Pulmonary artery endothelial cell (primary cell): ENCODE measurements at regions not wholly inside any gene's neighbourhood (a gene's known extent, or its start where the extent isn't known, plus 50 kb on each side); places are given as distances from the start of the nearest gene placed in this dataset.

Experiments
- DNase-seq: peaks from one replicate; pipeline ENCODE4 v3.0.0-alpha.2; 2011; ENCODE audit warnings: low read depth, low spot score

DNA sequence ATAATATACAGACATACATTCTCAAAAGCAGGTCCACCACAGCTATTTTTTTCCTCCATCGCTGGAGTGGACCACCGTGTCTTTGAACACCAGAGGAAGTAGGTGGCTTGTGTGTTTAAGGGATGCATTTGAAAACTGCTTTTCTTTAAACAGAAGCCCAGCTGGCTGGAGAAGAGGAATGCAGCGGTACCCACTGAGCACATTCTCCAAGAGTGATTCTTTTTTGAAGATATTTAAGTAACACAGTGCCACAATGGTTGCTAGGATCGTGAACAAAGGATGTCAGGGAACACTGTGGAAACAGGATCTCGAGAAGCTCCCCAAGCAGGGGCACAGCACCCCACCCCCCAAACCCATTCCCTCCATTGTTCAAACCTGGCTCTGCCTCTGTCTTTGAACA is 286.6 kb upstream of the PWP1 start:
- DNase-seq, result no peak

GRCh38 chr12:107400686-107401447 is 284.7 kb upstream of the PWP1 start:
- no peak for DNase-seq

DNA sequence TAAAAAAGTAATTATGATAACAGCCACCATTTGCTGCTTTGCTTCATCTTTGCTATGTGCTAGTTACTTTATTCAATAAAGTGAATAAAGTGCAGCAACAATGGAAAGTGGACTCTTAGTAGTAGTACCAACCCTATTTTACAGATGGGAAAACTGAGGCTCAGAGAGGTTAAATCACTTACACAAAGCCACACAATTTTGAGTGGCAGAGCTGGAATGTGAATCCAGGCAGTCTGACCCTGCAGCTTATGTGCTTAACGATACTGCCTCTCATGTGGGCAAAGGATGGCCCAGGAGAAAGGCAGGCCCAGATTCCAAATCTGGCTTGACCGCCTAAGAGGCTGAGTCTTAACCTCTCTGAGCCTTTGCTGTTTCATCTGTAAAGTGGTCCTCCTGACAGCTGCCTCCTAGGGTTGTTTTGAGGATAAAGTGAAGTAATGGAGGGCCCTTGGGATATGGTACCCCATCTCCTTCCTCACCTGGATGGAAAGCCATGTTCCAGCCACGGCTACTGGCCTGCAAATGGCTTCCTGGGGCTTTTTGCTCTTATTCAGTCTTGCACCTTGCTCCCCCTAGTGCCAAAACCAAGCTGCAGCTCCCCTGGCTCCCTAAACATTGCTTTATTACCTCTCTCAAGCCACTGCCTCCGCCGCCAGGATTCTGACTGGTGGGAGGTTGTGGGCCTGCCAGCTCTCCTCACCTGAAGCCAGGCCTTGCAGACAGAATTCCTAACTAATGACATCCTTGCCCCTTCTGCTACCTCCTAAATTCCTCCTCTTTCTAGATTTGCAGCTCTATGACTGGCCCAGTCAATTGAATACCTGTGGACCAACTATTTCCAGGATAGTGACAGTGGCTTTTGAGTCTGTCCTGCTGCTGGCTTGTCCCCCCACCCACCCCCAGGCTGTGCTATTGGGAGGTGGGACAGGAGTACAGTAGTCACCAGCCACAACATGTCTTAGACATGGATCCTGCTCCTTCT is 283.3 kb upstream of the PWP1 start:
- no peak for DNase-seq

DNA sequence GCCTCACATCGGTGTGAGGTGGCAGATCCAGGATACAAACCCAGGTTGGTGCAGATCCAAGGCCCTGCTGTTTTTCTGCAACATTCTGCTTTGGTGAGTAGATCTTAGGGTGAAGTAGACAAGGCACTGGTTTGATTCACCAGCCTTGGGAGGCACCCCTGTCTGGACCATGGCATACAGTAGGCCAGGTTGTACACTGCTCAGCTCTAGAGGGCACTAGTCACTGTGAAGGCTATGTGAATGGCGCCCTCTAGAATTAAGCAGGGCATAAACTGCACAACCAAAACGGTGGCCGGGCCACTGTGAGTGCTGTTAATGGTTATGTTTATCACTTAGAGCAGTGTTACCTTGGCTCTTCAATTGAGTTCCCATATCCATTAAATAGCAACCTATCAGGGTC is 280.6 kb upstream of the PWP1 start:
- no peak for DNase-seq

DNA sequence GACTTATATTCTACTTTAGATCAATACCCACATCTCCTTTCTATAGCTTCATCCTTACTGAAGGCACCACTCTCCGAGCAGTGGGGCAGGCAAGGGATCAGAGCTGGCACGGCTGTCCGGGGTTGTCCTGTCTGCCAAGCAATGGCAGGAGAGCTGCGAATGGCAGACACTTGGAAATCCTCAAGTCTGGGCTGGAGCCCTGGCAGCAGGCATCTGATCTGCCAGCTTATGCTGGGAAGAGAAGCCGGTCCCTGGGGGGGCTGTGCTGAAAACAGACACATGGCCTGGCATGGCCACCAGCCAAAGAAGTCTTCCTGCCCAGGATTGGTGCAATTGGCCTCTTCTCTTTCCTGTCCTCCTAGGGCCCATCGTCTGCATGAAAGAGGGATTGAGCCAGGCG is 280.2 kb upstream of the PWP1 start:
- DNase-seq, result no peak

DNA sequence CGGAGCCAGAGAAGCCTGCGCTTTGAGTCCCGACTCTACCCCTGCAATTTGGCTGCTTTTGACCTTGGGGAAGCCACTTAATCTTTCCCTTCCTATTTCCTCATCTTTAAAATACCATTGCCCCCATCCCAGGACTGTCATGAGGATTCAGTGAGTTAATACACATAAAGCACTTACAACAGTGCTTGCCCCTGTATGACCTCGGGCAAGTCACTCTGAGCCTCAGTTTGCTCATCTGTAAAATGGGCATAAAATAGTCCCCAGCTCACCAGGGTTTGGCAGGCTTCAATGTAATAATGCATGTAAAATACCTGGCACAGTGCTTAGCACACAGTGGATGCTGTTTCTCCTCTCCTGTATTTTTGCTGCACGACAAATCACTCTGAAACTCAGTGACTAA is 278.7 kb upstream of the PWP1 start:
- DNase-seq, result no peak

- DNase-seq, result no peak
Measured at GRCh38 chr12:107411792-107412535, 273.6 kb upstream of the PWP1 start.

DNA sequence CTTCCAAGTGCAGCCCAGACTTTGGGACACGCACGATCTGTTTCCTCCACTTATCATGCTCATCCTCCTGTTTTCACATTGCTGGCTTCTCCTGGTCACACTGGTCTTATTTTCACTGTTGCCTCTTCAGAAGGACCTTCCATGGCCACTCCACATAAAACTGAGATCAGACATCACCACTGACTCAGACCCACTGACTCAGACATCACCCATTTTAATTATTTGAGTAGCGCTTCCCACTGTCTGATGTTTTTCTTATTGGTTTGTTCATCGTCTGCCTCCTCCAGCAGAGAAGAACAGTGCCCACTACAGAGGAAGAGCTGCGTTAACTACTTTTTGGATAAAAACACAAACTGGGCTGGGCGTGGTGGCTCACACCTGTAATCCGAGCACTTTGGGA is 270.5 kb upstream of the PWP1 start:
- DNase-seq, result no peak

DNA sequence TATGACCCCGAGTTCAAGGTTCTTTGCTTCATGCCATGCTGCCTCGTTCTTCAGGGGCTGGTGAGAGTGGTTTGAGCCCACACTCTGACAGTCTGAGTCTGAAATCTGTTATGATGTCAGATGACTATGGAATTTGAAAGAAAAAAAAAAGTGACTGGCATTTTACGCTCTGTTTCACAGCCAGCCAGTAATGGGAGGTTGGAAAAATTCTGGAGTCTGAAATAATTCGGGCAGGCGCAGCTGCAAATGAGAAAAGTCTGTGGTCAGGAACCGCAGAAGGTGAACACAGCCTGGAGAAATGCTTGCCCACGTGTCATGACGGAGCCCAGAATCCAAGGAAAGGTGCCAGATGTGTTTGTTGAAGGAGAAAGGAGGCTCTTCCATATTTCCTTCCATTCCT is 269.8 kb upstream of the PWP1 start:
- DNase-seq, result no peak

DNA sequence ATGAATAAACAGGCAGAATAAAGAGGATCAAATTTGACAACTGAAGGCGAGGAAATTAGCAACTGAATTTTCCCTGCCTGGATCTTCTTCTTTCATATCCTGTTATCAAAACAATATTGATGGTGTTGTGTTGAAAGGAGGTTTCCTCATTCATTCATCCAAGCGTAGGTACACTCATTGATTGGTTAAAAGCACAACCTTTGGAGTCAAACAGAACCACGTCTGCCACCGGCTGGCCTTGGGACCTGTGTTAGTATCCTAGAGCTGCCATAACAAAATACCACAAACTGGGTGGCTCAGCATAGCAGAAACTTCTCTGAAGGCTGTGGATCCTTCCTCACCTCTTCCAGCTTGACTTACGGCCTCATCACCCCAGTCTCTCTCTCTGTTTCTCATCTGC is 268.6 kb upstream of the PWP1 start:
- DNase-seq, result no peak

- DNase-seq, result no peak
Measured at GRCh38 chr12:107418981-107419380, 266.6 kb upstream of the PWP1 start.

DNA sequence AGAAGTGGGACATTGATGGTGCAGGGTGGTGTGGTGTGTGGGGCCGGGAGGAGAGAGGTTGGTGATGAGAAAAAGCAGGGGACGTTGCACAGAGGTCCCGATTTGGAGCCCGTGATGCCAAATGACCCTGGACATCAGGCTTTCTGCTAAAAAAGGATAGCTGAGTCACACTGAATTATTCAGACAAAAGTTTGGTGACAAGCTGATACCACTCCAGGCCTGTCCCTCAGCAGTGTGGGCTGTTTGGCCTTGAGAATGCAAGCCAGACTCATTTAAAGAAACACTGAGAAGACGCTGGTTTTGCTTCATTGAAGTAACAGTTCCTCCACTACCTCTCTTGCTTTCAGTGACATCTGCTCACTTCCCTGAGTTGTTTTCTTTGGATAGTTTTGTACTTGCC is 262.1 kb upstream of the PWP1 start:
- no peak for DNase-seq

DNA sequence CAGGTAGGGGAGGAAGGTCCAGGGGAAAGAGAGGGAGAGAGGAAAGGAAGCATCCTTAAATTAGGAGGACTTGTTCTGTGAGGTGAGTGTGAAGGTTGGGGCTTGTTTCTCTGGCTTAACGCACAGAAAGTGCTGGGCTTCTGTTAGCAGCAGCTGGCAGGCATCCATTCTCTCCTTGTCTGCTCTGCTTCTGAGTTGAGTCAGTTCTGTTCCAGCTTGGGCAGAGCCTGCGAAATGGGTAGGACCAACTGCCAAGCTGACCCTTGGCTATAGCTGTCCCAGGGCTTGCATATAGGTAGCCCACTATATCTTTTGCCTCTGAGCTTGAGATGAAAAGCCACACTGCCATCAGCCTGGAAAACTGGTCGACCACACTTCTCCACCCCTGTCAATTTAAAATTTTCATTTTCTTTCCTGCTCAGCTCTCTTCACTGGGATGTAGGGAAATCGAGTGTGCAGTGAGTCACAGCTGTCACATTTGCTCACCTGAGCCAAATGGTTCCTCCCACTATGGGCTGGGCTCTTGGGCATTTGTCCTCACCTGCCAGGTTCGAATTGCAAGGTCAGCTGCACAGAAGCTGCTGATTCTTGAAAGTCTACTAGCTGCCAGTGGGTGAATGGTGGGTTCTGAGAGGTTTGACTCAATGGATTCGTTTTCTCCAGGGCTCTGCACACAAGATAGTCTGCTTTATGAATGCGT is 256.4 kb upstream of the PWP1 start:
- DNase-seq, result no peak

DNA sequence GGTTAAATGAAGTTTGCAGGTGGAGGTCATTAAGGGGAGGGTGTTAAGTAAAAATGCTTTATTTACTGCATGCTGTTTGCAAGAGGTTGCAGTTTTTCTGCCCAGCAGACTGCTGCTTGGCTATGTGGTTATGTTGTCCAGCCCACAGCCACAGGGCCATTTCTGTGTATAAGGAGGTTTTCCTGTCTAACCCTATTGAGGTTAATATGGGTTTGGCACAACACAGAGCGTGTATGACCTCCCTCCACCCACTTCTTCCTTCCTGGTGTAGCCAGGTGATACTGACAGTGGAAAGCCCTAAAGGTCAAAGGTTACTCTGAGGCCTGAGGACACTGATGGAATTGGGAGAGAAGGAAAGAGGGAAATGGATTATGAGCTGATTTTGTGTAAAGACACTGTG is 253.7 kb upstream of the PWP1 start:
- no peak for DNase-seq

DNA sequence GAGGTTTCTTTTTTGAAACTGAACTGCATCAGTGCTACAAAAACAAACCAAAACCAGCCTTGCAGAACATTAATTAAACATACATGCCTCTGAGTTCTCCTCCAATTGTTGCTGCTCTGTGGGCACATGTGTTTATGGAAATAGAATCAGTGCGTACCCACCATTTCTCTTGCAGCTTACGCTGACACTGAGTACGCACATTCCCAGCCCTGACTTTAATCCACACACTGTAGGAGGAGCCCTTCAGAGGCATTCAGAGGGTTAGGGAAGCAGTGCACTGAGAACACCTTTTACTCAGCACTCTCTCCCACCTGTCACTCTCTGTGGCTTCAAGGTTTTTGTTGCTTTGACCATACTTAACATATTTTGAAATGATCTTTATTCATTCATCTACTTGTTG is 250.5 kb upstream of the PWP1 start:
- DNase-seq, result no peak

- no peak for DNase-seq
Measured at GRCh38 chr12:107435520-107435919, 250.1 kb upstream of the PWP1 start.

DNA sequence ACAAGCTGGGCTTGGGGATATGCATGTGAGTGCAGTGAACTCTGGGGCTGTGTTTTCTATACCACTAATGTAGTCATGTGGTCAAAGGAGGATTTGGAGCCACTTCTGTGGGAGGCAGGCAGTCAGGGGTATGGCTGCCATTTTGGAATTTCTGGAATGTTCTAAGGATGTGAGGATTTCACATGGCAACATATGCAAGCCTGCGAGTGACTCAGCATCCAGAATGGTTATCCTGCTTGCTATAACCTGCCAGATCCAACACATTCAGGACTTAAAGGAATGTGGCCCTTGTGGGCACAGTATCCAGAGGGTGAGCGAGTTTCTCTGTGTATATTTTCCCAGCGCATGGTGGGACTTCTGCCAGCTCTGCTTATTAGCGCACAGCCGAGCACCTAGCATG is 249.2 kb upstream of the PWP1 start:
- no peak for DNase-seq

DNA sequence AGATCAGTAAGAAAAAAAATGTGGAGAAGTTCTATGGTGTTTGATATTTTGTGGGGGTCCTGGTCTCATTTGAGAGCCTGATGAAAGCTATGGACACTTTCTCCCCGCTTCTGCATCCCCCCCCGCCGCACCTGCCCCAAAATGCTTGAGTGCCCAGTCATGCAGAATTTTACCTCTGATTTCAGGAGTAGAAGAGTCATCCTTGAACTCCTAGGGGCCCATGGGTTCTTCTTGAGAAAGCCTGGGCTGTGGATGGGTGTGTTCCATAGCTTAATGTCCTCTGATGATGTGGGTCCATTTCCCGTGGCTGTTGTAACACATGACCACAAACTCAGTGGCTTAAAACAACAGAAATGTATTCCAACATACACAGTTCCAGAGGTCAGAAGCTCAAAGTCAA is 248.8 kb upstream of the PWP1 start:
- no peak for DNase-seq

GRCh38 chr12:107437954-107438353 is 247.6 kb upstream of the PWP1 start:
- DNase-seq, result no peak

DNA sequence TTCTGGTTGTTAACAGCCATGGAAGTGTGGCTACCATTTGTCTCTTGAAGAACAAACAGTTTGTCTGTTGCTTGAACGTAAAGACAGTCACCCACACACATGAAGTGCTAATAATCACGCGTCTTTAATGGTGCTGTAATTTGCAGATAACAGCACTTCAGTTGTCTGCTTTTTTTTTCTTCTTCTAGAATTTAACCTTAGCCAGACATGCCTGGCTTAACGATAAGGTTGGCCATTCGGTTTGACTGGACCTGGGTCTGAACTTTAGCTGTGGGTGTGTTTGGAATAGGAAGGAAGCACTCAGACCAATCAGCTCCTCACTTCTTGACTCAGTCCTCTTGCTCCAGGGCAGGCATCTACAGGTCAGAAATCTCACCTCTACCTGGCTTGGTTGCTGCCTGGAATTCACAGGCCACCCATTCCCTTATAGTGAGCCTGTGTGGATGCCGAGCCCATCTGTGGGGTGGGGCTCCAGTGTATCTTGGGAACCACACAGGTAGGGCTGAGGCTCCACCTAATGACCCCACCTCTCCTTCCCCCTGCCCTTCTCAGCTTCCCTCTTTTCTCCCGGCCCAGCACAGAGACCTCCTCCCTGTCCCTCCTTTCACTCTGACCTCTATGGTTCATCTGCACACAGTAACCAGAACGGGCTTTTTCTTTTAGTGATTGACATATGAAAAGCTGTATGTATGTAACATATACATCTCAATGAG is 246.4 kb upstream of the PWP1 start:
- no peak for DNase-seq

DNA sequence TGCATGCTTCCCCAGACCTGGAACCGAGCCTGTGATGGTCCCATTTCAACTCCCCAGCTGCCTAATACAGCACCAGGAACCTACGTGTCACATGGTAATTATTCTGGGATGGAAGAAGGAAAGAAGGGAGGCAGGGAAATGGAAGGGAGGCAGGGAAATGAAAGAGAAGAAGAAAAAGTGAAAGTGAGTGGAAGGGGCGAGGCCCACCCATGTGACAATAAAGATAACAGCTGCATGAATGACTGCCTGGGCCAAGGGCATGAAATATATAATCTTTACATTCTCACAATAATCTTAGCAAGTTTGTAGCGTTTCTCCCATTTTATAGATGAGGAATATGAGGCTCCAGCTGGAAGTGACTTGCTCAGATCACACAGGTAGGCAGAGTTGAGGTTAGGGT is 245.0 kb upstream of the PWP1 start:
- no peak for DNase-seq
